Activated CD4-positive, alpha-beta T cell treated with anti-CD3 and anti-CD28 coated beads, Interleukin-2, Interleukin-6, amounts not matched to agents 100 ng/mL and 50 ng/mL, durations not matched to agents 16 hours and 8 hours (primary cell): ENCODE measurements at regions not wholly inside any gene's neighbourhood (a gene's known extent, or its start where the extent isn't known, plus 50 kb on each side); places are given as distances from the start of the nearest gene placed in this dataset.

ENCODE experiments used
- DNase-seq: peaks from one replicate; pipeline ENCODE4 v3.0.0-alpha.2; 2020

GRCh38 chr1:219114014-219114413 lies 59.7 kb upstream of the LYPLAL1 start:
- DNase-seq: no peak

GRCh38 chr1:219119839-219120238 lies 53.8 kb upstream of the LYPLAL1 start:
- no peak for DNase-seq

- no peak for DNase-seq
These were observed 52.8 kb upstream of the LYPLAL1 start for GRCh38 chr1:219120624-219121544.

- DNase-seq: no peak
These were observed 52.0 kb upstream of the LYPLAL1 start for GRCh38 chr1:219121679-219122078.

- DNase-seq: no peak
These were observed 50.6 kb upstream of the LYPLAL1 start for GRCh38 chr1:219123036-219123435.
